ENCODE measurements at regions not wholly inside any gene's neighbourhood (a gene's known extent, or its start where the extent isn't known, plus 50 kb on each side); places are given as distances from the start of the nearest gene placed in this dataset.
A peak's percentile ranks its signal among the peaks of the same experiment; 100 is the strongest.

GRCh38 chr12:46451276-46452021, 78.9 kb upstream of the SLC38A2 start:
- DNase-seq (ENCODE audit: low spot score), result no peak

- DNase-seq (ENCODE audit: low spot score), result no peak
These were observed 77.7 kb upstream of the SLC38A2 start for GRCh38 chr12:46450279-46450748.

- DNase-seq (ENCODE audit: low spot score), result no peak
These were observed 77.3 kb upstream of the SLC38A2 start for GRCh38 chr12:46449856-46450255.

GRCh38 chr12:46449316-46449715, 76.7 kb upstream of the SLC38A2 start:
- no peak for DNase-seq (ENCODE audit: low spot score)

- DNase-seq (ENCODE audit: low spot score), result no peak
These were observed 74.1 kb upstream of the SLC38A2 start for GRCh38 chr12:46446645-46447044.

- DNase-seq (ENCODE audit: low spot score), result no peak
These were observed 73.1 kb upstream of the SLC38A2 start for GRCh38 chr12:46445551-46446235.

GRCh38 chr12:46445093-46445492, 72.5 kb upstream of the SLC38A2 start:
- no peak for DNase-seq (ENCODE audit: low spot score)

- DNase-seq (ENCODE audit: low spot score), result no peak
These were observed 71.2 kb upstream of the SLC38A2 start for GRCh38 chr12:46443594-46444263.

GRCh38 chr12:46442738-46443137, 70.2 kb upstream of the SLC38A2 start:
- DNase-seq (ENCODE audit: low spot score), result no peak

GRCh38 chr12:46442239-46442638, 69.7 kb upstream of the SLC38A2 start:
- DNase-seq (ENCODE audit: low spot score), result no peak

- DNase-seq (ENCODE audit: low spot score), result no peak
These were observed 67.4 kb upstream of the SLC38A2 start for GRCh38 chr12:46439793-46440511.

- no peak for DNase-seq (ENCODE audit: low spot score)
These were observed 66.2 kb upstream of the SLC38A2 start for GRCh38 chr12:46438719-46439319.

GRCh38 chr12:46438256-46438655, 65.7 kb upstream of the SLC38A2 start:
- DNase-seq (ENCODE audit: low spot score), result no peak

- DNase-seq (ENCODE audit: low spot score), result no peak
These were observed 64.9 kb upstream of the SLC38A2 start for GRCh38 chr12:46437469-46437868.

GRCh38 chr12:46436747-46437146, 64.2 kb upstream of the SLC38A2 start:
- no peak for DNase-seq (ENCODE audit: low spot score)

GRCh38 chr12:46435625-46436024, 63.1 kb upstream of the SLC38A2 start:
- DNase-seq (ENCODE audit: low spot score), result no peak

GRCh38 chr12:46435029-46435428, 62.5 kb upstream of the SLC38A2 start:
- no peak for DNase-seq (ENCODE audit: low spot score)

- no peak for DNase-seq (ENCODE audit: low spot score)
These were observed 61.3 kb upstream of the SLC38A2 start for GRCh38 chr12:46433829-46434228.

GRCh38 chr12:46432325-46432724, 59.8 kb upstream of the SLC38A2 start:
- DNase-seq (ENCODE audit: low spot score), result no peak

- DNase-seq (ENCODE audit: low spot score), result peak; percentile 54
These were observed 57.9 kb upstream of the SLC38A2 start for GRCh38 chr12:46430340-46430948.

Data from H4 (cell line).